PC-9 (cell line): ENCODE measurements at regions not wholly inside any gene's neighbourhood (a gene's known extent, or its start where the extent isn't known, plus 50 kb on each side); places are given as distances from the start of the nearest gene placed in this dataset.

ENCODE experiments used
- BruUV-seq: library from RNA; stranded (reverse); fragments of 400-500 nt; replicated peaks from 2 replicates; lab custom pipeline; 2021; lab: Mats Ljungman, UMichigan
- CTCF ChIA-PET: fragments of 300-600 bp; sonication (Branson Sonifier 250); formaldehyde crosslinking; loops from one replicate; lab custom pipeline; 2022; ENCODE audit warnings: antibody characterized with exemption; lab: Charles Lee
- POLR2A ChIA-PET: fragments of 300-600 bp; sonication (Branson Sonifier 250); formaldehyde crosslinking; loops from one replicate; lab custom pipeline; 2022; ENCODE audit warnings: antibody characterized with exemption; ENCODE audit not compliant: unreplicated experiment; lab: Charles Lee
- DNase-seq, 2 experiments: peaks; one replicate each; pipeline versions ENCODE4 v3.0.0 to v3.0.0-alpha.2; 2015 to 2022; ENCODE audit warnings: mixed read lengths in 1 of 2
- H2AFZ ChIP-seq: fragments of 200-600 bp; sonication (generic); 2 replicates; pipeline ENCODE4 v1.8.1; 2017; ENCODE audit warnings: antibody characterized with exemption
- H3F3A ChIP-seq: fragments of 200-600 bp; sonication (generic); 2 replicates; pipeline ENCODE4 v1.8.1; 2017; ENCODE audit warnings: antibody characterized with exemption, mild to moderate bottlenecking, low read depth; ENCODE audit not compliant: insufficient read depth
- H3K27ac ChIP-seq: fragments of 200-600 bp; sonication (generic); 2 replicates; pipeline ENCODE4 v1.6.1; 2016; ENCODE audit warnings: mixed run types
- H3K27me3 ChIP-seq: fragments of 200-600 bp; sonication (generic); 2 replicates; pipeline ENCODE4 v1.6.1; 2016; ENCODE audit warnings: low read depth, mixed run types; ENCODE audit not compliant: insufficient read depth
- H3K36me3 ChIP-seq: fragments of 200-600 bp; sonication (generic); 2 replicates; pipeline ENCODE4 v1.6.1; 2016; ENCODE audit warnings: low read depth, mixed run types
- H3K4me1 ChIP-seq: fragments of 200-600 bp; sonication (generic); replicated peaks from 2 replicates; pipeline ENCODE4 v1.6.1; 2016; ENCODE audit warnings: mixed run types; ENCODE audit not compliant: insufficient read depth
- H3K4me2 ChIP-seq: fragments of 200-600 bp; sonication (generic); 2 replicates; pipeline ENCODE4 v1.6.1; 2017; ENCODE audit warnings: mixed run types
- H3K4me3 ChIP-seq: fragments of 200-600 bp; sonication (generic); 2 replicates; pipeline ENCODE4 v1.6.1; 2016; ENCODE audit warnings: mixed run types
- H3K79me2 ChIP-seq: fragments of 200-600 bp; sonication (generic); 2 replicates; pipeline ENCODE4 v1.6.1; 2017; ENCODE audit warnings: low read depth, mixed run types
- H3K9me2 ChIP-seq: fragments of 200-600 bp; sonication (generic); 2 replicates; pipeline ENCODE4 v1.8.1; 2017; ENCODE audit warnings: mild to moderate bottlenecking; ENCODE audit not compliant: insufficient read depth
- H3K9me3 ChIP-seq: fragments of 200-600 bp; sonication (generic); 2 replicates; pipeline ENCODE4 v1.8.1; 2016; ENCODE audit warnings: low read depth; ENCODE audit not compliant: insufficient read depth
- H4K20me1 ChIP-seq: fragments of 200-600 bp; sonication (generic); 2 replicates; pipeline ENCODE4 v1.8.1; 2017; ENCODE audit not compliant: insufficient read depth
- CTCF ChIP-seq: fragments of 200-600 bp; sonication (generic); conservative IDR thresholded peaks from 2 replicates; pipeline ENCODE4 v1.6.1; 2017; ENCODE audit warnings: mixed run types, antibody characterized with exemption, mild to moderate bottlenecking, moderate library complexity
- EZH2 ChIP-seq: fragments of 200-600 bp; sonication (generic); IDR thresholded peaks from 2 replicates; pipeline ENCODE4 v1.8.0; 2017; ENCODE audit warnings: antibody characterized with exemption, low read depth
- intact Hi-C: fragments of 100-400 bp; cut with micrococcal nuclease; formaldehyde crosslinking; loops from one replicate; pipeline ENCODE4 v1.10.0; 2022; ENCODE audit not compliant: unreplicated experiment

DNA sequence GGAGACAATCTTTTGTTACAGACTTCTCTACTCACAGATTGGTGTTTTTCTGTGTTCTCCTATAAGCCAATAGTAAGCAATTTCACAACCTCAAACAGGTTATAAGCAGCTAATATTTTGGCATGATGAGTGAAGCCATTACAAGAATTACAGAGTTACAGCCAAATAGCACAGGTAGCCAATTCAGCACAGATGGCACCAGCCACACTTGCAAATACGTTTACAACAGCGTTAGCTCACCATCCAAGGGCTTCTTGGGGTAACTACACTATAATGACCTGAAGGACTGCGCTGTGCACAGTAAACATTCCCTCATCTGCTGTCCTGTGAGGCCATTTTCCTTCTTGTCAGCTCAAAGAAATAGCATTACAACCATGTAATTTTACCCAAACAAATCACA lies 428.6 kb downstream of the TCERG1L start:
- Histone ChIP-seq H3F3A (no peaks in the 10 kb centered on the region), H3K9me2 (no peaks in the 10 kb centered on the region), H3K27me3 (peaks cover 4% of the 10 kb centered on the region; the same call in 1 of the 2 replicates), H2AFZ (no peak overlapping the region), H3K4me3 (no peak overlapping the region), H3K4me1 (no peaks in the 10 kb centered on the region), H4K20me1 (no peaks in the 10 kb centered on the region), H3K79me2 (no peaks in the 10 kb centered on the region), H3K9me3 (no peaks in the 10 kb centered on the region), H3K4me2 (no peak overlapping the region), H3K36me3 (no peaks in the 10 kb centered on the region), H3K27ac (no peak overlapping the region)
- POLR2A ChIA-PET: no interaction called here
- no peak for DNase-seq
- CTCF ChIA-PET: no interaction called here
- no peak for TF ChIP-seq EZH2
- no peak for TF ChIP-seq CTCF
- BruUV-seq: no TSS peak
- intact Hi-C loops: no loop called here

GRCh38 chr10:130884456-130884855 lies 427.1 kb downstream of the TCERG1L start:
- Histone ChIP-seq H3K4me2 (no peak overlapping the region), H3K27me3 (peaks cover 4% of the 10 kb centered on the region; the same call in 1 of the 2 replicates), H3K36me3 (no peaks in the 10 kb centered on the region), H2AFZ (no peak overlapping the region), H3K79me2 (no peaks in the 10 kb centered on the region), H3K4me1 (no peaks in the 10 kb centered on the region), H4K20me1 (no peaks in the 10 kb centered on the region), H3K4me3 (no peak overlapping the region), H3K27ac (no peak overlapping the region), H3F3A (no peaks in the 10 kb centered on the region), H3K9me2 (no peaks in the 10 kb centered on the region), H3K9me3 (no peaks in the 10 kb centered on the region)
- BruUV-seq: no TSS peak
- ChIA-PET POLR2A (no interaction called here), CTCF (no interaction called here)
- intact Hi-C loops: no loop called here
- DNase-seq: no peak
- TF ChIP-seq EZH2 (no peak), CTCF (no peak)

GRCh38 chr10:130885021-130885655 lies 426.4 kb downstream of the TCERG1L start:
- no peaks in the 10 kb centered on the region for H3K4me1 ChIP-seq
- CTCF ChIA-PET: no interaction called here
- H3K36me3 ChIP-seq: no peaks in the 10 kb centered on the region
- no peak overlapping the region for H3K4me2 ChIP-seq
- peaks cover 4% of the 10 kb centered on the region; the same call in 1 of the 2 replicates for H3K27me3 ChIP-seq
- no TSS peak for BruUV-seq
- H3K9me2 ChIP-seq: no peaks in the 10 kb centered on the region
- no peak for TF ChIP-seq EZH2
- TF ChIP-seq CTCF: no peak
- POLR2A ChIA-PET: no interaction called here
- H3K79me2 ChIP-seq: no peaks in the 10 kb centered on the region
- H3K27ac ChIP-seq: no peak overlapping the region
- intact Hi-C loops: no loop called here
- no peak overlapping the region for H2AFZ ChIP-seq
- no peaks in the 10 kb centered on the region for H3F3A ChIP-seq
- no peak overlapping the region for H3K4me3 ChIP-seq
- no peak for DNase-seq
- no peaks in the 10 kb centered on the region for H3K9me3 ChIP-seq
- H4K20me1 ChIP-seq: no peaks in the 10 kb centered on the region
